ENCODE measurements at regions not wholly inside any gene's neighbourhood (a gene's known extent, or its start where the extent isn't known, plus 50 kb on each side); places are given as distances from the start of the nearest gene placed in this dataset.

- H3K23ac ChIP-seq (ENCODE audit: insufficient read length), result no peak overlapping the region
- H2AK5ac ChIP-seq (ENCODE audit: low read depth, low read length), result no peak overlapping the region
- H2BK120ac ChIP-seq (replicated peaks; ENCODE audit: low read depth, low read length), result no peak overlapping the region
- H3K9me3 ChIP-seq (ENCODE audit: insufficient read depth in 2 of 2, low read depth in 1 of 2, low read length in 1 of 2), result no peaks in the 10 kb centered on the region
- no peak overlapping the region for H3K56ac ChIP-seq (replicated peaks; ENCODE audit: insufficient read length, low read depth, low read length)
- no peak overlapping the region for H3K4me3 ChIP-seq (ENCODE audit: extremely low read depth in 1 of 4, insufficient read depth in 2 of 4, low read depth in 3 of 4, low read length in 4 of 4)
- no peak overlapping the region for H2BK5ac ChIP-seq (ENCODE audit: low read depth, low read length)
- FAIRE-seq (no peak), DNase-seq (ENCODE audit: low read depth in 1 of 2, low spot score in 2 of 2) (no peak)
- no peak overlapping the region for H2BK20ac ChIP-seq (ENCODE audit: low read length)
- no peaks in the 10 kb centered on the region for H3K23me2 ChIP-seq (ENCODE audit: low read depth, low read length)
- WGBS, 2 experiments (ENCODE audit: extremely low coverage in 1 of 2, insufficient coverage in 1 of 2, insufficient read length in 1 of 2, insufficient replicate concordance in 2 of 2, low coverage in 1 of 2, low lambda C conversion rate in 2 of 2, missing lambda C conversion rate in 1 of 2), result 95% methylated on average over 1 of the region's 1 CpG; no CpG with 5 or more reads in 1 of the 2 experiments
- H2BK12ac ChIP-seq (ENCODE audit: low read depth, low read length), result no peak overlapping the region
- H3K27me3 ChIP-seq (replicated peaks in 1 of 4; ENCODE audit: control insufficient read depth in 3 of 4, extremely low read depth in 1 of 4, insufficient read depth in 3 of 4, low read length in 3 of 4), result no peaks in the 10 kb centered on the region
- H3K4me1 ChIP-seq (replicated peaks in 1 of 4; ENCODE audit: control insufficient read depth in 3 of 4, insufficient read depth in 4 of 4, low read length in 3 of 4), result no peaks in the 10 kb centered on the region
- POLR2A ChIA-PET (ENCODE audit: partially characterized antibody), result interaction anchor here (1.8 kb wide), 1 partner anchor 9 kb away, joined by 5 read pairs; no protein-coding TSS in a partner anchor
- H3K27ac ChIP-seq (ENCODE audit: low read depth, low read length), result no peak overlapping the region
- H3K79me1 ChIP-seq (ENCODE audit: low read depth, low read length), result no peaks in the 10 kb centered on the region
- no peaks in the 10 kb centered on the region for H3K79me2 ChIP-seq (ENCODE audit: control insufficient read depth in 1 of 2, insufficient read depth in 2 of 2, low read length in 2 of 2)
- no peak overlapping the region for H4K5ac ChIP-seq (ENCODE audit: insufficient read length, low read depth, low read length)
- H3K4me2 ChIP-seq (ENCODE audit: insufficient read depth in 1 of 2, low read depth in 2 of 2, low read length in 2 of 2), result no peak overlapping the region
- H4K8ac ChIP-seq (ENCODE audit: extremely low read depth, insufficient read depth, low read length), result no peak overlapping the region
- H3K4ac ChIP-seq (replicated peaks; ENCODE audit: insufficient read length, low read depth, low read length), result no peak overlapping the region
- H3K9ac ChIP-seq (replicated peaks in 1 of 4; ENCODE audit: extremely low read depth in 1 of 4, low read depth in 3 of 4, low read length in 3 of 4), result no peak overlapping the region
- CTCF ChIA-PET (ENCODE audit: partially characterized antibody), result interaction anchor here (1.8 to 3.8 kb wide), 2 partner anchors 16 to 21 kb away, joined by 5 to 14 read pairs; no protein-coding TSS in a partner anchor
- H3K36me3 ChIP-seq (ENCODE audit: control insufficient read depth in 2 of 4, insufficient read depth in 4 of 4, low read length in 3 of 4), result no peaks in the 10 kb centered on the region
- no peaks in the 10 kb centered on the region for H4K20me1 ChIP-seq (replicated peaks in 1 of 2; ENCODE audit: control insufficient read depth in 1 of 2, insufficient read depth in 2 of 2, low read length in 2 of 2)
- H3K14ac ChIP-seq (ENCODE audit: insufficient read length), result no peak overlapping the region
- H2AFZ ChIP-seq (ENCODE audit: low read length), result no peak overlapping the region
- H4K91ac ChIP-seq (replicated peaks; ENCODE audit: insufficient read length, low read length), result no peak overlapping the region
- H3K18ac ChIP-seq (ENCODE audit: extremely low read depth, low read length), result no peak overlapping the region
- no peak overlapping the region for H2BK15ac ChIP-seq (ENCODE audit: low read length)
- TF ChIP-seq POLR2AphosphoS5 (IDR thresholded peaks at IDR 0.05; ENCODE audit: low read depth, low read length) (no peak), ZNF274 (IDR thresholded peaks at IDR 0.05; ENCODE audit: borderline replicate concordance, extremely low read depth, low read length) (no peak), TAF7 (optimal IDR thresholded peaks at IDR 0.05; ENCODE audit: borderline replicate concordance, low read depth, low read length) (no peak), EZH2 (IDR thresholded peaks at IDR 0.05; ENCODE audit: low read depth, low read length, severe bottlenecking) (no peak), CTBP2 (IDR thresholded peaks at IDR 0.05; ENCODE audit: borderline replicate concordance, insufficient read depth, insufficient read length, low read length) (no peak), GABPA (IDR thresholded peaks at IDR 0.05; ENCODE audit: borderline replicate concordance, insufficient read depth, low read length) (no peak), ATF2 (IDR thresholded peaks at IDR 0.05; ENCODE audit: low read length) (no peak), CHD2 (IDR thresholded peaks at IDR 0.05; ENCODE audit: low read length) (no peak), ATF3 (IDR thresholded peaks at IDR 0.05; ENCODE audit: insufficient read depth, low read depth, low read length) (no peak), NANOG (IDR thresholded peaks at IDR 0.05; ENCODE audit: insufficient read depth, low read depth, low read length, poor library complexity, severe bottlenecking) (no peak), E2F6 (IDR thresholded peaks at IDR 0.05) (no peak)
These were observed 81.2 kb downstream of the ZNF621 start for GRCh38 chr3:40605960-40606359.
